Activated CD8-positive, alpha-beta memory T cell treated with anti-CD3 and anti-CD28 coated beads for 36 hours (primary cell): ENCODE measurements at regions not wholly inside any gene's neighbourhood (a gene's known extent, or its start where the extent isn't known, plus 50 kb on each side); places are given as distances from the start of the nearest gene placed in this dataset.

Source experiments
- CTCF ChIA-PET: fragments of 350-600 bp; sonication (Branson Sonifier 250); formaldehyde crosslinking; loops from one replicate; lab custom pipeline; 2021; ENCODE audit warnings: antibody characterized with exemption; lab: Charles Lee
- POLR2A ChIA-PET: fragments of 350-600 bp; sonication (Branson Sonifier 250); formaldehyde crosslinking; loops from one replicate; lab custom pipeline; 2021; ENCODE audit warnings: antibody characterized with exemption; lab: Charles Lee

DNA sequence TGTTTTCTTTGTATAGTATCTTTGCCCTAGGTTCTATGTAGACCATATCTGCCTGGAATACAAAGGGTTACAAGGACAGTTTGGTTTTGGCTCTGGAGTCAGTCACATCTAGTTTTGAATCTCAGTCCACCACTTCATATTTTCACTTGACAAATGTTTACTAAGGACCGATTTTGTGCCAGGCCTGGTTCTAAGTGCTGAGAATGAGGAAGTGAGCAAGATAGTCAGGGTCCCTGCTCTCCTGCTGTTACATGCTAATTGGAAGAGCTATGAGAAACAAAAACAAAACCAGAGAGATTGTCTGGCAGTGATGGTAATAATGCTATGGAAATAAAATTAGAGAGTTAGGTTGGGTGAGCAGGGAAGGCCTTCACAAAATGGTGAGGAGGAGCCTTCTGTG lies 66.1 kb upstream of the ARHGAP20 start:
- ChIA-PET CTCF (no interaction called here), POLR2A (no interaction called here)

DNA sequence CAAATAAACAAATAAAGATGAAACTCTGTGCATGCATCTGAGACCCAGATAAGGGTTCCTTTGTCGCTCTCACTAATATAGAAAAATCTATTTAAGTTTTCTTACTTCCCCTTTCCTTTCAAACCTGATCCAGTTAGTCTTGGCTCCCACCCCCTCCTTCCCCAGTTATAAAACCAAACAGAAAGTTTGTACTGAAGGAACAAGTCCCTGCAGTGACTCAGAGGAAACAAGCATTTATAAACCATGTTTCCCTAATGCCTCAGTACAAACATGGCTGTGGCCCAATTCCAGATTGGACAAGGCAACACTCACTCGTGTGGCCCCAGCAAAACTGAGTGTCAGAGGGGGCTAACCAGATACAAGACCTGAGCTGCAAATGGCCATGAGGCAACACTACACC lies 65.5 kb upstream of the ARHGAP20 start:
- POLR2A ChIA-PET: no interaction called here
- CTCF ChIA-PET: no interaction called here

GRCh38 chr11:110776081-110776480 lies 63.8 kb upstream of the ARHGAP20 start:
- ChIA-PET CTCF (no interaction called here), POLR2A (interaction anchor here (0.6 kb wide), 1 partner anchor 55 kb away, joined by 4 read pairs; no protein-coding TSS in a partner anchor)

- CTCF ChIA-PET: no interaction called here
- POLR2A ChIA-PET: no interaction called here
These were observed 62.1 kb upstream of the ARHGAP20 start for GRCh38 chr11:110774138-110775014.

- CTCF ChIA-PET: interaction anchor here (0.6 kb wide), 1 partner anchor 1942 kb away, joined by 3 read pairs; no protein-coding TSS in a partner anchor
- POLR2A ChIA-PET: no interaction called here
These were observed 61.2 kb upstream of the ARHGAP20 start for GRCh38 chr11:110773442-110773841.

GRCh38 chr11:110772863-110773262 lies 60.6 kb upstream of the ARHGAP20 start:
- POLR2A ChIA-PET: no interaction called here
- CTCF ChIA-PET: no interaction called here

- ChIA-PET CTCF (no interaction called here), POLR2A (no interaction called here)
These were observed 54.1 kb upstream of the ARHGAP20 start for GRCh38 chr11:110766316-110766715.

GRCh38 chr11:110764485-110764884 lies 52.2 kb upstream of the ARHGAP20 start:
- ChIA-PET POLR2A (no interaction called here), CTCF (interaction anchor here (1.0 kb wide), 1 partner anchor 109 kb away, joined by 3 read pairs; no protein-coding TSS in a partner anchor)

GRCh38 chr11:110763249-110764011 lies 51.2 kb upstream of the ARHGAP20 start:
- ChIA-PET POLR2A (no interaction called here), CTCF (no interaction called here)

GRCh38 chr11:110762590-110762989 lies 50.4 kb upstream of the ARHGAP20 start:
- ChIA-PET POLR2A (no interaction called here), CTCF (no interaction called here)
